Inferior parietal cortex (tissue), 1 donor: ENCODE measurements at regions not wholly inside any gene's neighbourhood (a gene's known extent, or its start where the extent isn't known, plus 50 kb on each side); places are given as distances from the start of the nearest gene placed in this dataset.

Experiments used
- DNase-seq: peaks from one replicate; pipeline ENCODE4 v3.0.0-alpha.2; 2016; ENCODE audit errors: extremely low spot score

DNA sequence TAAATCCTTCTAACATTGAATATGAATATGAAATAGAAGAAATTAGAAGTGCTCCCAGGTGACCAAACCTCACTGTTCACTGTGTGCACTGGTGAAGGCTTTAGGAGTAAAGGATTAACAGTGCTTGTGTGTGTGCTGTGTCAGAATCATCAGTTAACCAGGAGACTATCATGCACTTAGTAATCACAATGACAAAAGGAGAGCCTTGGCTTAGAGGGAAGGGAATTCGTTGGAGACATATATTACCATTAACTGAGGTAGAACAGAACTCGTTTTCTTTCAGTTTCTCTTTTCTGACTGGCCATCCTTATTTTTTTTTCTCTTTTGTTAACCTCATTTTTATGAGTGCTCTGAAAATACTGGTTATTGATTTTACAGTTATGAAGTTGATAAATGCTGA lies 213.3 kb upstream of the GBE1 start:
- DNase-seq, result no peak

GRCh38 chr3:81968658-81969057 lies 207.2 kb upstream of the GBE1 start:
- DNase-seq, result no peak

- DNase-seq, result no peak
These were observed 205.9 kb upstream of the GBE1 start for GRCh38 chr3:81967393-81967792.

DNA sequence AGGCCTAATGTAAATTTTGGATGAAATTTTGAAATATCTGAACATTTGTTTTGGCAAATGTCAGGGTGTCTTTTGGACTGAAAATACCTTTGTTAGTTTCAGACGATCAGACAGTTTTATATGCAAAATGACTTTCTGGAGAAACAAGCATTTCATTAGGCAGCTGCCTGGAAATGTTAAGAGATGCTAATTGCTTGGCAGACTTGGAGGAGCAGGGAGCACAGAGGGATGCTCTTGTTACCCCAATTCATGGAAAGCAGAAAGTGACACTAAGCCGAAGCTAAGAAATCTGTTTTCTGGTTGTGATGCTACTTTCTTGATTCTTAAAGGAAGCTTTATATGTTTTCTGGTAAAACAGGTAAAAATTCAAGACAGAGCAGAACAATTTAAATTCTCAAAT lies 204.3 kb upstream of the GBE1 start:
- no peak for DNase-seq

DNA sequence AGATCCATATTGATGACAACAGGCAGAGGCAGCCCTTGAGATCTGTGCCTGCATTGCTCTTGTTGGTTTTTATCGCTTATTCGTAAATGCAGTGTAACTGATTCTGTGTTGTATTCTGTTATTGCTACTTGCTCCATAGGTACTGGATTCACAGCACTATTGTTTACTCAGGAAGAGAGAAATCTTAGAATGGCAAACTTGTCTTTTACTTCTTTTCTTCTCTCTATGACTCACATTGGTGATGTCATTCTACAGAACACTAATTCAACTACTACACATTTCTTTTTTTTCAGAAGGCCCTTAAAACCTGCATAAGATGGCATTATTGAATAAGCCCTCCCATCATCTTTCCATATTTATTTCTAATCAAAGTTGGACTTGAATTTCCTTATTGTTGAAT lies 201.0 kb upstream of the GBE1 start:
- DNase-seq, result no peak

- no peak for DNase-seq
These were observed 197.7 kb upstream of the GBE1 start for GRCh38 chr3:81958972-81959640.

DNA sequence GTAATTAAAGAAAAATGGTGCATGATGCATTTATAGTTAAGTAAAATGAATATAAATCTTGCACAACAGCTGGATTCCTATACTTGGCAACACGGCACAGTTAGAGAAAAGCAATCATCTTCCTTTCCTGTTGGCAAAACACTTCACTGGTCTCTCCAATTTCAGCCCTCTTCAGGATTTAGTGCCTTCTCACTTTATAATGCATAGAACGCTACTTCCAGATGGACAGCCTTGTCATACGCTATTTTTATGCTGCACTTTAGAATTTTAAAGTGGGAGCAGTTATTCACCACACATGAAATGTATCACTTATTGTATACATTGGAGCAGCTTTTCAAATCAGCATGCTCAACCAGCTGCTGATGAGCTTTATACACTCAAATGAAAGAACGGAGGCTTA lies 194.4 kb upstream of the GBE1 start:
- DNase-seq, result peak; percentile 52

- no peak for DNase-seq
These were observed 191.7 kb upstream of the GBE1 start for GRCh38 chr3:81953111-81953510.

DNA sequence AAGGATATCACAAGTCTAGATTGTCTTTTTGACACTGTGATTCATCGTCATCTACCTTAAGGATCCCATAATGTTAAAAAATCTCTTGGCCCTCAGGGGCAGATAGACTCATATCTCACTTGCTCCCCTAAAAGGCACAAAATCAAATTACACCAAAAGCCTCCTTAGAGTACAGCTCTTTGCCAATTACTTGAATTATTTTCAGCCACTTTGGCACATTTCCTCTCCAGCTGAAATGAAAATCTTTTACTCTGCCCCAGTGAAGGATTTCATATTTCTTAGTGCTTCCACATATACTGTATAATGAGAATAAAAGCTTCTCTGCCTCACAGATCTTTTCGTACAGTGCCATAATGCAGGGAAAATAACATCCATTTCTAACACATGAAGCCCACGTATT lies 190.7 kb upstream of the GBE1 start:
- no peak for DNase-seq

GRCh38 chr3:81951636-81952035 lies 190.2 kb upstream of the GBE1 start:
- DNase-seq, result no peak

GRCh38 chr3:81951106-81951505 lies 189.7 kb upstream of the GBE1 start:
- no peak for DNase-seq

DNA sequence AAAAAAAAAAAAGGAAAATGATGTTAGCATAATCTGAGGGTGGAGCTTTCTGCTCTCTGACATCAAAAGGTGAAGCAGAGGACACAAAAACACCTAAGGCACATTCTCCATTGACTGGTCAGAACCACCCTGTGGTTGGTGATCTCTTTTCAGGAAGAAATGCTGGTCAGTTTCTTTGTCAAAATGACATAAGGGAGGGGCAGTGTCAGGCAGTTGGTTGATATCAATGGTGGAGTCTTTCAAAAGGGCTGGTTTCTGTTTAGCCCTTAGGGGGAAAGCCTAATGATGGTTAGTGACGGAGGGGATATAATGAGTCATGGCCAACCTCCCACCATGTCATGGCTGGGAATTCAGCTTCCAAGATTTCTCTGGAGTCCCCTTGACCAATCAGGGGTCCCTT lies 185.9 kb upstream of the GBE1 start:
- no peak for DNase-seq

- no peak for DNase-seq
These were observed 177.2 kb upstream of the GBE1 start for GRCh38 chr3:81938681-81939080.

GRCh38 chr3:81936817-81937216 lies 175.4 kb upstream of the GBE1 start:
- DNase-seq, result no peak

- no peak for DNase-seq
These were observed 171.2 kb upstream of the GBE1 start for GRCh38 chr3:81932681-81933080.

DNA sequence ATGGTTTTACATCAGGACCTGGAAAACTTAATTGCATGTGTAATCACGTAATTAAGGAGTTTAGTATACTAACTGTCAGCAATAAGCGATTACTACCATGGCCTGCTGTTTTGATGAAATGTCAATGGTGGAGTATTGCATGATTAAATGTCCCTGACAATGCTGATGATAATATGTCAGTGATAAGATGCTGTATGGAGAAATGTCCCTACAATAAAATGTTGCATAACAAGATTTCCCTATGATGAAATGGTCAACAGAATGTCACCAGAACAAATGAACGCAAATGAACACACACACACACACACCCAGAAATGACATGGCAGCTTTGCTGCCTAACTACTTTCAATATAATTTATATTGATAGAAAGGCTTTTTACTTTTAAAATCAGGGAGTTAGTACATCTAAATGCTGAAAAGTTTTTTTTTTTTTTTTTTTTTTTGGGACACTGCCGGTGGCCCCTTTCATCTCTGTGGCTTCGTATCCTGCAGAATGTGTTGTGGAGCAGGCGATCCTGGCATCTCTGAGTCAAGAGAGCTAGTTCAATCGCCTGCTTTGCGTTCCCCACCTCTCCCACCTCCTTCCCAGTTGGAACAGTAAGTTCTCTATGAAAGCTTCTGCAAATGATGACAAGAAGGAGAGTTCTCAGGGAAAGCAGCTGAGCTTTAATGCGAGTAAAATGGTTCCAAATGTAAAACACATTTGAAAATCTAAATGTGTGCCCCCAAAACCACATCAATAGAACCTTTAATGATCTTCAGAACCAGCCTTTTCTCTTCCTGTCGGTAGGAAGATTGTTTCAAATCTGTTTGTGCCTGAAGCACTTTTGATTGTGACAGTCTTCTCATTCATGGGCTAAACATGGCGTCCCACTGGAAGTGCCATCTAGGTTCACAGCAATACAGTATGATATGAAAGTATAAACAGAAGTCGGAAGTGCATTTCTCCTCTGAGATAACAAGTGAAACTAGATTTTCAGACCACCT lies 170.1 kb upstream of the GBE1 start:
- DNase-seq, result no peak

DNA sequence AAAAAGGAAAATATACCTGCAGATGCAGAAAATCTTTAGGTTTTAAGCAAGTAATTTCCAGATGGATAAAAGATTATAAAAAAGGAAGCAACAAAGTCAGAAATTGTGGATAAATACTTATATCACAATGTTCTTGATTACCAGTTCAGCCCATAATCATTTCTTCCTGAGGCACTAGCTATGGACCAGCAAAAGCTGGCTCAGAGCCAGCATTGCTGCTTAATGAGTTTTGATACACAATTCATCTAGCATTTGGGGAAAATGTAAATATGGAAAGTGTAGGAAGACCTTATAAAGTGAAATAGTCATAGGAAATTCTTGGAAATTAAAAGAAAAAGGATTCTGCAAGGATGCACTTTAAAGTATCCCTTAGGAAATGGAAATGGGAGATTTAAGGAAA lies 168.3 kb upstream of the GBE1 start:
- no peak for DNase-seq

GRCh38 chr3:81927811-81928210 lies 166.4 kb upstream of the GBE1 start:
- DNase-seq, result no peak

DNA sequence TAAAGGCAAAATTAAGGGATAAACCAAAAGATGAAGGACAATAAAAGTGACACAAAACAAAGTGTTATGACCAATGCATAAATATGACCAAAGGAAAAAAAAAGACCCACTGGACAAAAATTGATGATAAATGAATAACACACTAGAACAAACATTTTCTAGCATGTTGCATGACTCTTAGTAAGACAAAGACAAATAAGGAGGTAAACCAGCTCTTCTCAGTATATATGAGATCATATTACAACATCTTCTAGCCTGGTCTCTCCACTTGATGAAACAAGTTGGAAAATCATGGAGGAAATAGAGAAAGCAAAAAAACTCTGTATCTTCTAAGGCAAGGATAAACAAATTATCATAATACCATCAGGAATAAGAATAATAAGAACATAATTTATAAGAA lies 163.9 kb upstream of the GBE1 start:
- DNase-seq, result no peak

DNA sequence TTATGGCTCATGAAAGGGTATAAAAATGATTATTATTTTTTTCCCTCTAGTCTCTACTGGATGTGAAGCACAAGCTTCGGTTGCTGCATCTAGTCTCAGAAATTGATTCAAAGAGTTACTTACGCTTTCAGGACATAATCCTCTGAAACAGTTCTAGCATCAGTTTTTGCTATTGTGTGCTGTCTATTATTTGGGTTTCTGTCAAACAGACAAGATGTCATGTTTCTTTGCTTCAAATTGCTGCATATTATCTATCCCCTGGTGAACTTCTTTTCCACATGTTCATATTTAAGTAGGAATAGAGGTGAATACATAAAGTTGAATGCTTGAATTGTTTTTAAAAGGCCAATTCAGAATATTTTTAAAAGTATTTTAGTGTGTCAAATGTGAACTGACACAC lies 161.6 kb upstream of the GBE1 start:
- no peak for DNase-seq

- no peak for DNase-seq
These were observed 161.0 kb upstream of the GBE1 start for GRCh38 chr3:81922404-81922803.

GRCh38 chr3:81920816-81921215 lies 159.4 kb upstream of the GBE1 start:
- no peak for DNase-seq

DNA sequence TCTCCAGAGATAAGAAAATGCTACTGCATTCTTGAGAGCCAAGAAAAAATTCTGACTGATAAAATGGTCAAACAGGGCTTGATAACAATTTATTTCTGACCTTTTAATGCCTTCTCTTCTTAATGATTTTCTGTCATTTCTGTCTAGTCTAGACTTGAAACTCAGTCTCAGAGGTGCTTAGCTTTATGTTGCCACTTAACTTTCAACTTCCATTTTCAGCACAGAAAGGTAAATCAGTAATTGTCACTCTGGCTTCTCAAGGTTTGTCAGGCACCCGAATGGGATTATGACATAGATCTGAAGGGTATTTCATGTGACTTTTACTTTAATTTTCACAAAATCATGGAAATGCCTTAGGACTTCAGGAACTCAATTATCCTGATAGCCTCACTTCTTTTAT lies 155.4 kb upstream of the GBE1 start:
- DNase-seq, result no peak
